ENCODE measurements at regions not wholly inside any gene's neighbourhood (a gene's known extent, or its start where the extent isn't known, plus 50 kb on each side); places are given as distances from the start of the nearest gene placed in this dataset.

DNA sequence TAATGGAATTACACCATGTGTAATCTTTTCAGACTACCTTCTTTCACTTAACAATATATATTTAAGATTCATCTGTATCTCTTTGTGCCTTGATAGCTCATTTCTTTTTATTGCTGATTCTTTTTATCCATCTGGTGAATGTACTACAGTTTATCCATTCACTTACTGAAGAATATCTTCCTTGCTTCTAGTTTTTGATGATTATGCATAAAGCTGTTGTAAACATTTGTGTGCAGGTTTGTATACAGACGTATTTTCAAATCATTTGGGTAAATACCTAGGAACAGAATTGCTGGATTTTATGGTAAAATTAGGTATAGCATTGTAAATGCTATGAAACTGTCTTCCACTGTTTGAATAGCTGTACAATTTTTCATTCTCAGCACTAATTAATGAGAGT, 592.6 kb upstream of the HS6ST1 start:
- Histone ChIP-seq H3K27me3 (no peaks in the 10 kb centered on the region), H3K27ac (no peak overlapping the region), H3K9me3 (peaks cover 0 to 4% (median 0%) of the 10 kb centered on the region in 4 donors), H3K4me1 (no peaks in the 10 kb centered on the region), H3K4me3 (no peak overlapping the region), H3K36me3 (no peaks in the 10 kb centered on the region)
- no peak for DNase-seq
- no peak for ATAC-seq
- intact Hi-C loops (cut with DNase I) = no loop called here
- WGBS (ENCODE audit: insufficient coverage, low coverage, low lambda C conversion rate, missing lambda C conversion rate) = 50% methylated on average over 1 of the region's 1 CpG
- TF ChIP-seq POLR2A (IDR thresholded peaks at IDR 0.05) = no peak
- TF ChIP-seq, protein P1, sequence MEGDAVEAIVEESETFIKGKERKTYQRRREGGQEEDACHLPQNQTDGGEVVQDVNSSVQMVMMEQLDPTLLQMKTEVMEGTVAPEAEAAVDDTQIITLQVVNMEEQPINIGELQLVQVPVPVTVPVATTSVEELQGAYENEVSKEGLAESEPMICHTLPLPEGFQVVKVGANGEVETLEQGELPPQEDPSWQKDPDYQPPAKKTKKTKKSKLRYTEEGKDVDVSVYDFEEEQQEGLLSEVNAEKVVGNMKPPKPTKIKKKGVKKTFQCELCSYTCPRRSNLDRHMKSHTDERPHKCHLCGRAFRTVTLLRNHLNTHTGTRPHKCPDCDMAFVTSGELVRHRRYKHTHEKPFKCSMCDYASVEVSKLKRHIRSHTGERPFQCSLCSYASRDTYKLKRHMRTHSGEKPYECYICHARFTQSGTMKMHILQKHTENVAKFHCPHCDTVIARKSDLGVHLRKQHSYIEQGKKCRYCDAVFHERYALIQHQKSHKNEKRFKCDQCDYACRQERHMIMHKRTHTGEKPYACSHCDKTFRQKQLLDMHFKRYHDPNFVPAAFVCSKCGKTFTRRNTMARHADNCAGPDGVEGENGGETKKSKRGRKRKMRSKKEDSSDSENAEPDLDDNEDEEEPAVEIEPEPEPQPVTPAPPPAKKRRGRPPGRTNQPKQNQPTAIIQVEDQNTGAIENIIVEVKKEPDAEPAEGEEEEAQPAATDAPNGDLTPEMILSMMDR (IDR thresholded peaks at IDR 0.05) = no peak

DNA sequence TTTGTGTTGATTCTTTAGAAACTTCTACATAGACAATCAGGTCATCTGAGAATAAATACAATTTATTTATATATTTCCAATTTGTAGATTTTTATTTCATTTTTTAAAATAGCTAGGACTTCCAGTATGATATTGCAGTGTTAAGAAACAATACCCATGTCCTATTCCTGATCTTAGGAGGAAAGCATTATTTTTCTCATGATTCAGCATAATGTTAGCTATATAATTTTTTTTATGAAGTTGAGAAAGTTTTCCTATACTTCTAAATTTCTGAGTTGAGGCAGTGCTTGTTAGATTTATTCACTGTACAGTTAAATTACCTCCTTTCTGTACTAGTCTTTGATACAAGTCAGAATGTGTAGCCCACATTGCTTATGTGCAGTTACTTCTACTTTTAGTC, 595.7 kb upstream of the HS6ST1 start:
- Histone ChIP-seq H3K27me3 (no peaks in the 10 kb centered on the region), H3K4me1 (no peaks in the 10 kb centered on the region), H3K4me3 (no peak overlapping the region), H3K27ac (no peak overlapping the region), H3K9me3 (peaks cover 0 to 4% (median 0%) of the 10 kb centered on the region in 4 donors), H3K36me3 (no peaks in the 10 kb centered on the region)
- TF ChIP-seq, protein P1 (IDR thresholded peaks at IDR 0.05) = no peak
- TF ChIP-seq POLR2A (IDR thresholded peaks at IDR 0.05) = no peak
- DNase-seq (no peak), ATAC-seq (no peak)
- intact Hi-C loops (cut with DNase I) = no loop called here

DNA sequence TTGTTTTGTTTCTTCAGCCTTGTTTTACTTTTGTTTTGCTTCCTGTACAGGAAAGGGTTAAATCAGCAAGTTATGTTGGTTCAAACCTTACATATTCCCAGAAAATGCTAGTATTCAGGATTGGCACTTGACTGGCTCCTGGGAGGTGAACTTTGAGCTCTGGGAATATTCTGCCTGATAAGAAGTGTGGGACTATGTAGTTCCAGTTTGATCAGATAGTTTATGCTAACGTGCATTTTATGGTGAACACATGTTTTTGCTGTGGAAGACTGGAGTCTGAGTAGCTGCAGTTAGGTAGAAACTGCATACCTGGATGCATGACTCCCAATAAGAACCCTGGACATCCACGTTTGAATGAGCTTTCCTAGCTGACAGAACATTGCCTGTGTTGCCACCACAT, 603.1 kb upstream of the HS6ST1 start:
- ATAC-seq = no peak
- no peaks in the 10 kb centered on the region for H3K27me3 ChIP-seq
- no peak overlapping the region for H3K27ac ChIP-seq
- H3K4me3 ChIP-seq = no peak overlapping the region
- H3K4me1 ChIP-seq = no peaks in the 10 kb centered on the region
- no peaks in the 10 kb centered on the region for H3K36me3 ChIP-seq
- no peak for DNase-seq
- TF ChIP-seq, protein P1 (IDR thresholded peaks at IDR 0.05) = no peak
- no peak for TF ChIP-seq POLR2A (IDR thresholded peaks at IDR 0.05)
- intact Hi-C loops (cut with DNase I) = no loop called here
- 18% methylated on average over 2 of the region's 2 CpGs for WGBS (ENCODE audit: insufficient coverage, low coverage, low lambda C conversion rate, missing lambda C conversion rate)
- no peaks in the 10 kb centered on the region for H3K9me3 ChIP-seq

DNA sequence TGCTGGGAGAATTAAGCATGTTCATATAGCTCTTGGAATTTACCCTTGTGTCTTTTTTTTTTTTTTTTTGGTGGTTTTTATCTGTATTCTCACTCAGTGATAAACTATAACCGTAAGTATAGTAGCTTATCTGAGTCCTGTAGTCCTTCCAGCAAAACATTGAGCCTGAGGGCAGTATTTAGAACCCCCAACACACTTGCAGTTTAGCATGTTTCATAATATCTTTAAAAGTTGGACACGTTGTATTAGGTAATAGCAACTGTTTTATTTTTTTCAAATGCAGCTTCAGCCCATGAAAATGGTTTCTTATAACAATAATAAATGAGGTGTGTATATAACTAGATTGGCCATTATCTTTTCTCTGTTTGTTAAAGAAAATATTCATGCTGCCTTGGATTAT, 603.5 kb upstream of the HS6ST1 start:
- intact Hi-C loops (cut with DNase I) = no loop called here
- no peak for TF ChIP-seq POLR2A (IDR thresholded peaks at IDR 0.05)
- TF ChIP-seq, protein P1 (IDR thresholded peaks at IDR 0.05) = no peak
- 24% methylated on average over 2 of the region's 2 CpGs for WGBS (ENCODE audit: insufficient coverage, low coverage, low lambda C conversion rate, missing lambda C conversion rate)
- Histone ChIP-seq H3K4me1 (no peaks in the 10 kb centered on the region), H3K27me3 (no peaks in the 10 kb centered on the region), H3K4me3 (no peak overlapping the region), H3K36me3 (no peaks in the 10 kb centered on the region), H3K9me3 (no peaks in the 10 kb centered on the region), H3K27ac (no peak overlapping the region)
- DNase-seq (no peak), ATAC-seq (no peak)

DNA sequence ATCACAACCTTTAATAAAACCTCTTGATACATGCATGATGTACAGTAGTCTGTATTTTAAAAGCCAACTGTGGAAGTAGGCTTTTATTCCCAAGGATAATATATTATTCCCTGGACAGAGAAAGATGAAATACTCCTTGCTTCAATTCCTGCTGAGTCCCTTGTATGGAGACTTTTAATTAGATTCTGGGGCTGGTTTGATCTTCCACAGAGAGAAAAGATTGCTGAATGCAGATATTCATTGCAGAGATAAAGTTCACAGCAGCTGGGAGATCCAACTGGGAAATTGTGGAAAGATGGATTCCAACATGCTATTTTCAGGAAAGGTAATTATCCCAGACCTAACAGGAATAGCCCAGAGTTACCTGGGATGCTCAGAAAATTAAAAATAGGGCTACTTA, 607.0 kb upstream of the HS6ST1 start:
- Histone ChIP-seq H3K36me3 (no peaks in the 10 kb centered on the region), H3K4me1 (no peaks in the 10 kb centered on the region)

More for the DNA sequence above, 607.0 kb upstream of the HS6ST1 start:
- H3K4me3 ChIP-seq = no peak overlapping the region
- TF ChIP-seq, protein P1 (IDR thresholded peaks at IDR 0.05) = no peak
- no peak for TF ChIP-seq POLR2A (IDR thresholded peaks at IDR 0.05)
- ATAC-seq = no peak
- intact Hi-C loops (cut with DNase I) = no loop called here
- no peaks in the 10 kb centered on the region for H3K27me3 ChIP-seq
- no peaks in the 10 kb centered on the region for H3K9me3 ChIP-seq
- DNase-seq = no peak
- H3K27ac ChIP-seq = no peak overlapping the region

All from right lobe of liver (tissue), 6 donors.